RKO (cell line): ENCODE measurements at regions not wholly inside any gene's neighbourhood (a gene's known extent, or its start where the extent isn't known, plus 50 kb on each side); places are given as distances from the start of the nearest gene placed in this dataset.

Experiments used
- DNase-seq: peaks from one replicate; pipeline ENCODE4 v3.0.0-alpha.2; 2016; ENCODE audit warnings: low spot score

- DNase-seq, result no peak
These were observed 187.8 kb upstream of the JUN start for GRCh38 chr1:58971629-58972140.

- DNase-seq, result no peak
These were observed 192.0 kb upstream of the JUN start for GRCh38 chr1:58975888-58976287.

GRCh38 chr1:58976294-58976693 is 192.4 kb upstream of the JUN start:
- no peak for DNase-seq

GRCh38 chr1:58977598-58977997 is 193.8 kb upstream of the JUN start:
- DNase-seq, result no peak

- no peak for DNase-seq
These were observed 194.2 kb upstream of the JUN start for GRCh38 chr1:58978096-58978495.

GRCh38 chr1:58979086-58979485 is 195.2 kb upstream of the JUN start:
- no peak for DNase-seq

GRCh38 chr1:58979677-58980076 is 195.8 kb upstream of the JUN start:
- DNase-seq, result no peak

- no peak for DNase-seq
These were observed 197.5 kb upstream of the JUN start for GRCh38 chr1:58981392-58981791.

- no peak for DNase-seq
These were observed 198.6 kb upstream of the JUN start for GRCh38 chr1:58982259-58982998.

- DNase-seq, result no peak
These were observed 199.3 kb upstream of the JUN start for GRCh38 chr1:58983162-58983561.

- no peak for DNase-seq
These were observed 199.9 kb upstream of the JUN start for GRCh38 chr1:58983633-58984245.

GRCh38 chr1:58986996-58987767 is 203.3 kb upstream of the JUN start:
- no peak for DNase-seq

GRCh38 chr1:58988752-58989151 is 204.9 kb upstream of the JUN start:
- no peak for DNase-seq

- no peak for DNase-seq
These were observed 206.0 kb upstream of the JUN start for GRCh38 chr1:58989845-58990244.

GRCh38 chr1:58991305-58991704 is 207.5 kb upstream of the JUN start:
- no peak for DNase-seq

GRCh38 chr1:58992643-58993042 is 208.8 kb upstream of the JUN start:
- no peak for DNase-seq

GRCh38 chr1:58993403-58993802 is 209.6 kb upstream of the JUN start:
- DNase-seq, result no peak

- no peak for DNase-seq
These were observed 210.8 kb upstream of the JUN start for GRCh38 chr1:58994664-58995063.

GRCh38 chr1:58996341-58997059 is 212.7 kb upstream of the JUN start:
- no peak for DNase-seq

- DNase-seq, result no peak
These were observed 213.2 kb upstream of the JUN start for GRCh38 chr1:58997060-58997411.

- no peak for DNase-seq
These were observed 213.8 kb upstream of the JUN start for GRCh38 chr1:58997637-58998036.

- no peak for DNase-seq
These were observed 215.8 kb upstream of the JUN start for GRCh38 chr1:58999676-59000075.
